ENCODE measurements at regions not wholly inside any gene's neighbourhood (a gene's known extent, or its start where the extent isn't known, plus 50 kb on each side); places are given as distances from the start of the nearest gene placed in this dataset.

GRCh38 chr7:46492466-46492865 is 571.4 kb upstream of the IGFBP3 start:
- TF ChIP-seq CTCF (IDR thresholded peaks at IDR 0.05; ENCODE audit: low read depth, low read length, missing input control) (no peak), HNF4G (IDR thresholded peaks at IDR 0.05) (no peak), HNF4A (conservative IDR thresholded peaks at IDR 0.05) (no peak), EGR1 (IDR thresholded peaks at IDR 0.05; ENCODE audit: low read depth in 2 of 2) (no peak), SP1 (IDR thresholded peaks at IDR 0.05) (no peak)
- TF ChIP-seq, protein P1, sequence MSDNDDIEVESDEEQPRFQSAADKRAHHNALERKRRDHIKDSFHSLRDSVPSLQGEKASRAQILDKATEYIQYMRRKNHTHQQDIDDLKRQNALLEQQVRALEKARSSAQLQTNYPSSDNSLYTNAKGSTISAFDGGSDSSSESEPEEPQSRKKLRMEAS (IDR thresholded peaks at IDR 0.05), result no peak
- TF ChIP-seq, protein P2, sequence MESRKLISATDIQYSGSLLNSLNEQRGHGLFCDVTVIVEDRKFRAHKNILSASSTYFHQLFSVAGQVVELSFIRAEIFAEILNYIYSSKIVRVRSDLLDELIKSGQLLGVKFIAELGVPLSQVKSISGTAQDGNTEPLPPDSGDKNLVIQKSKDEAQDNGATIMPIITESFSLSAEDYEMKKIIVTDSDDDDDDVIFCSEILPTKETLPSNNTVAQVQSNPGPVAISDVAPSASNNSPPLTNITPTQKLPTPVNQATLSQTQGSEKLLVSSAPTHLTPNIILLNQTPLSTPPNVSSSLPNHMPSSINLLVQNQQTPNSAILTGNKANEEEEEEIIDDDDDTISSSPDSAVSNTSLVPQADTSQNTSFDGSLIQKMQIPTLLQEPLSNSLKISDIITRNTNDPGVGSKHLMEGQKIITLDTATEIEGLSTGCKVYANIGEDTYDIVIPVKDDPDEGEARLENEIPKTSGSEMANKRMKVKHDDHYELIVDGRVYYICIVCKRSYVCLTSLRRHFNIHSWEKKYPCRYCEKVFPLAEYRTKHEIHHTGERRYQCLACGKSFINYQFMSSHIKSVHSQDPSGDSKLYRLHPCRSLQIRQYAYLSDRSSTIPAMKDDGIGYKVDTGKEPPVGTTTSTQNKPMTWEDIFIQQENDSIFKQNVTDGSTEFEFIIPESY (IDR thresholded peaks at IDR 0.05), result no peak

Data from liver (tissue), 3 donors.